Fibroblast of villous mesenchyme (primary cell): ENCODE measurements at regions not wholly inside any gene's neighbourhood (a gene's known extent, or its start where the extent isn't known, plus 50 kb on each side); places are given as distances from the start of the nearest gene placed in this dataset.

ENCODE experiments used
- DNase-seq: peaks from one replicate; pipeline ENCODE4 v3.0.0-alpha.2; 2010; ENCODE audit warnings: low read depth
- H3K4me3 ChIP-seq: 2 replicates; pipeline ENCODE4 v1.5.1; 2011; ENCODE audit warnings: low read depth, mild to moderate bottlenecking, low read length
- CTCF ChIP-seq: IDR thresholded peaks from 2 replicates; pipeline ENCODE4 v1.5.1; 2012; ENCODE audit warnings: low read depth, mild to moderate bottlenecking, low read length; ENCODE audit not compliant: insufficient read depth

- no peak for TF ChIP-seq CTCF
- DNase-seq: no peak
- H3K4me3 ChIP-seq: no peak overlapping the region
These were observed 245.4 kb downstream of the NAF1 start for GRCh38 chr4:162921178-162921785.

- H3K4me3 ChIP-seq: no peak overlapping the region
- no peak for TF ChIP-seq CTCF
- peak; percentile 1 for DNase-seq
These were observed 246.0 kb downstream of the NAF1 start for GRCh38 chr4:162920649-162921048.

- H3K4me3 ChIP-seq: no peak overlapping the region
- no peak for DNase-seq
- no peak for TF ChIP-seq CTCF
These were observed 254.2 kb downstream of the NAF1 start for GRCh38 chr4:162912482-162912881.

- no peak for TF ChIP-seq CTCF
- no peak overlapping the region for H3K4me3 ChIP-seq
- no peak for DNase-seq
These were observed 255.3 kb downstream of the NAF1 start for GRCh38 chr4:162911349-162911748.

GRCh38 chr4:162909952-162910351, 256.7 kb downstream of the NAF1 start:
- H3K4me3 ChIP-seq: no peak overlapping the region
- DNase-seq: no peak
- no peak for TF ChIP-seq CTCF

- no peak for DNase-seq
- TF ChIP-seq CTCF: no peak
- no peak overlapping the region for H3K4me3 ChIP-seq
These were observed 272.3 kb downstream of the NAF1 start for GRCh38 chr4:162894387-162894786.

- H3K4me3 ChIP-seq: no peak overlapping the region
- TF ChIP-seq CTCF: no peak
- DNase-seq: peak; percentile 28
These were observed 274.6 kb downstream of the NAF1 start for GRCh38 chr4:162891788-162892707.
